Vagina (tissue), 2 donors: ENCODE measurements at regions not wholly inside any gene's neighbourhood (a gene's known extent, or its start where the extent isn't known, plus 50 kb on each side); places are given as distances from the start of the nearest gene placed in this dataset.

Source experiments
- CTCF ChIP-seq, 3 experiments: fragments of 450-650 bp in 2 of 3; fragments of 200-600 bp in 1 of 3; sonication (generic) in 1 of 3; IDR thresholded peaks; one replicate each; pipeline ENCODE4 v1.5.1; 2017 to 2019; ENCODE audit warnings: antibody characterized with exemption in 3 of 3, mild to moderate bottlenecking in 2 of 3, moderate library complexity in 2 of 3
- POLR2A ChIP-seq, 2 donors: fragments of 450-650 bp; IDR thresholded peaks; one replicate each; pipeline ENCODE4 v1.6.1; 2017; ENCODE audit warnings: antibody characterized with exemption in 2 of 2, mild to moderate bottlenecking in 2 of 2, moderate library complexity in 2 of 2
- POLR2AphosphoS5 ChIP-seq, 2 donors: sonication (generic); formaldehyde crosslinking; IDR thresholded peaks; one replicate each; pipeline ENCODE4 v1.9.0; 2017; ENCODE audit warnings: antibody characterized with exemption in 2 of 2, mild to moderate bottlenecking in 2 of 2, low read depth in 1 of 2; ENCODE audit not compliant: insufficient read depth in 1 of 2

GRCh38 chr3:65148687-65149086 is 460.9 kb upstream of the ADAMTS9 start:
- TF ChIP-seq POLR2A (IDR thresholded peaks at IDR 0.05), result no peak
- no peak for TF ChIP-seq POLR2AphosphoS5 (IDR thresholded peaks at IDR 0.05; ENCODE audit: insufficient read depth in 1 of 2, low read depth in 1 of 2)
- TF ChIP-seq CTCF (IDR thresholded peaks at IDR 0.05), result no peak
